Left forelimb (tissue), 1 donor: ENCODE measurements at regions not wholly inside any gene's neighbourhood (a gene's known extent, or its start where the extent isn't known, plus 50 kb on each side); places are given as distances from the start of the nearest gene placed in this dataset.
"Not testable (repeated sequence)": the region's sequence is repeated elsewhere in the genome, so short reads cannot be mapped to it uniquely, and the experiment has no call there.

Experiments used
- DNase-seq: peaks from one replicate; pipeline ENCODE4 v3.0.0-alpha.2; 2018; ENCODE audit warnings: low spot score

- no peak for DNase-seq
These were observed 481.6 kb downstream of the EIPR1 start for GRCh38 chr2:2896011-2896410.

- not testable (repeated sequence) for DNase-seq
These were observed 483.6 kb downstream of the EIPR1 start for GRCh38 chr2:2894011-2894410.

GRCh38 chr2:2892892-2893291 lies 484.7 kb downstream of the EIPR1 start:
- no peak for DNase-seq

- no peak for DNase-seq
These were observed 485.2 kb downstream of the EIPR1 start for GRCh38 chr2:2892378-2892777.

GRCh38 chr2:2890901-2891300 lies 486.7 kb downstream of the EIPR1 start:
- no peak for DNase-seq

GRCh38 chr2:2890246-2890645 lies 487.4 kb downstream of the EIPR1 start:
- DNase-seq, result no peak

GRCh38 chr2:2889646-2890045 lies 488.0 kb downstream of the EIPR1 start:
- DNase-seq, result peak; percentile 11

- peak; percentile 17 for DNase-seq
These were observed 488.5 kb downstream of the EIPR1 start for GRCh38 chr2:2889141-2889540.

GRCh38 chr2:2887772-2888387 lies 489.7 kb downstream of the EIPR1 start:
- peak; percentile 52 for DNase-seq

GRCh38 chr2:2886922-2887321 lies 490.7 kb downstream of the EIPR1 start:
- DNase-seq, result peak; percentile 42

- peak; percentile 8 for DNase-seq
These were observed 496.1 kb downstream of the EIPR1 start for GRCh38 chr2:2881499-2881898.

GRCh38 chr2:2880938-2881337 lies 496.7 kb downstream of the EIPR1 start:
- DNase-seq, result peak; percentile 34

GRCh38 chr2:2879781-2880180 lies 497.8 kb downstream of the EIPR1 start:
- DNase-seq, result peak; percentile 47

- peak; percentile 34 for DNase-seq
These were observed 498.5 kb downstream of the EIPR1 start for GRCh38 chr2:2879071-2879470.

- peak; percentile 30 for DNase-seq
These were observed 500.2 kb downstream of the EIPR1 start for GRCh38 chr2:2877427-2877826.

GRCh38 chr2:2876331-2877221 lies 501.0 kb downstream of the EIPR1 start:
- peak; percentile 53 for DNase-seq

GRCh38 chr2:2875831-2876230 lies 501.8 kb downstream of the EIPR1 start:
- DNase-seq, result peak; percentile 40

GRCh38 chr2:2875296-2875695 lies 502.3 kb downstream of the EIPR1 start:
- DNase-seq, result no peak

GRCh38 chr2:2874805-2875204 lies 502.8 kb downstream of the EIPR1 start:
- peak; percentile 52 for DNase-seq

GRCh38 chr2:2874341-2874740 lies 503.3 kb downstream of the EIPR1 start:
- peak; percentile 62 for DNase-seq

- no peak for DNase-seq
These were observed 504.2 kb downstream of the EIPR1 start for GRCh38 chr2:2873450-2873811.

- DNase-seq, result peak; percentile 11
These were observed 504.7 kb downstream of the EIPR1 start for GRCh38 chr2:2872713-2873449.

- no peak for DNase-seq
These were observed 505.4 kb downstream of the EIPR1 start for GRCh38 chr2:2872309-2872617.
